ENCODE measurements at regions not wholly inside any gene's neighbourhood (a gene's known extent, or its start where the extent isn't known, plus 50 kb on each side); places are given as distances from the start of the nearest gene placed in this dataset.

- no peaks in the 10 kb centered on the region for H3K27me3 ChIP-seq
- no peak overlapping the region for H3K4me3 ChIP-seq
- H3K36me3 ChIP-seq (replicated peaks in 1 of 2; ENCODE audit: insufficient read depth in 1 of 2, low read depth in 2 of 2) = no peaks in the 10 kb centered on the region
- no peaks in the 10 kb centered on the region for H3K9me3 ChIP-seq
- no peak overlapping the region for H3K27ac ChIP-seq
- 63 to 73% methylated on average over 1 of the region's 1 CpG for WGBS, 2 donors
- no peak for ATAC-seq
- intact Hi-C loops (cut with DNase I) = no loop called here
- DNase-seq = no peak
- H3K4me1 ChIP-seq = no peaks in the 10 kb centered on the region
- TF ChIP-seq POLR2A (IDR thresholded peaks at IDR 0.05) (no peak), CTCF (IDR thresholded peaks at IDR 0.05) (no peak)
Measured at GRCh38 chr3:162441716-162442115, 945.1 kb downstream of the OTOL1 start.

- DNase-seq = no peak
- no peak for ATAC-seq
- H3K4me3 ChIP-seq = no peak overlapping the region
- no peaks in the 10 kb centered on the region for H3K27me3 ChIP-seq
- intact Hi-C loops (cut with DNase I) = no loop called here
- no peaks in the 10 kb centered on the region for H3K4me1 ChIP-seq
- TF ChIP-seq POLR2A (IDR thresholded peaks at IDR 0.05) (no peak), CTCF (IDR thresholded peaks at IDR 0.05) (no peak)
- H3K27ac ChIP-seq = no peak overlapping the region
- H3K36me3 ChIP-seq (replicated peaks in 1 of 2; ENCODE audit: insufficient read depth in 1 of 2, low read depth in 2 of 2) = no peaks in the 10 kb centered on the region
- H3K9me3 ChIP-seq = no peaks in the 10 kb centered on the region
Measured at GRCh38 chr3:162443376-162443775, 946.8 kb downstream of the OTOL1 start.

GRCh38 chr3:162468791-162469190 is 972.2 kb downstream of the OTOL1 start:
- no peak for DNase-seq
- ATAC-seq = no peak
- H3K4me1 ChIP-seq = no peaks in the 10 kb centered on the region
- no peaks in the 10 kb centered on the region for H3K27me3 ChIP-seq
- intact Hi-C loops (cut with DNase I) = no loop called here
- H3K36me3 ChIP-seq (replicated peaks in 1 of 2; ENCODE audit: insufficient read depth in 1 of 2, low read depth in 2 of 2) = no peaks in the 10 kb centered on the region
- H3K27ac ChIP-seq = no peak overlapping the region
- TF ChIP-seq POLR2A (IDR thresholded peaks at IDR 0.05) (no peak), CTCF (IDR thresholded peaks at IDR 0.05) (no peak)
- WGBS, 2 donors = 56 to 67% methylated on average over 2 of the region's 2 CpGs
- no peak overlapping the region for H3K4me3 ChIP-seq
- no peaks in the 10 kb centered on the region for H3K9me3 ChIP-seq

DNA sequence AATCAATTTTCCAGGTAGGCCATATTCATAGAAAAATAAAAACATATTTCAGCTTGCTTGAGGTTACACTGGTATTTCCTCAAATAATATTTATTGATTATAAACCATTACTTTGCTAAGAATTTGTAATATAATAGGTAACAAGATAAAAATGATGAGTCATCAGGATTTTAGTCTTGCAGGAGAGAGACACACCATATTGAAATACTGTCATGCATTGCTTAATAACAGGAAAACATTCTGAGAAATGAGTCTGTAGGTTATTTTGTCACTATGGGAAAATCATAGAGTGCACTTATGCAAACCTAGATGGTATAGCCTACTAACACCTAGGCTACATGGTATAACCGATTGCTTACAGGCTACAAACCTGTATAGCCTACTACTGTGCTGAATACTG is 990.5 kb downstream of the OTOL1 start:
- DNase-seq (no peak), ATAC-seq (no peak)
- WGBS, 2 donors = 70 to 87% methylated on average over 1 of the region's 1 CpG
- Histone ChIP-seq H3K9me3 (no peaks in the 10 kb centered on the region), H3K27me3 (no peaks in the 10 kb centered on the region), H3K36me3 (replicated peaks in 1 of 2; ENCODE audit: insufficient read depth in 1 of 2, low read depth in 2 of 2) (no peaks in the 10 kb centered on the region), H3K27ac (no peak overlapping the region), H3K4me3 (no peak overlapping the region), H3K4me1 (no peaks in the 10 kb centered on the region)
- no peak for TF ChIP-seq POLR2A (IDR thresholded peaks at IDR 0.05)
- no peak for TF ChIP-seq CTCF (IDR thresholded peaks at IDR 0.05)
- intact Hi-C loops (cut with DNase I) = no loop called here

GRCh38 chr3:162489853-162490252 is 993.2 kb downstream of the OTOL1 start:
- H3K36me3 ChIP-seq (replicated peaks in 1 of 2; ENCODE audit: insufficient read depth in 1 of 2, low read depth in 2 of 2) = no peaks in the 10 kb centered on the region
- DNase-seq (no peak), ATAC-seq (no peak)
- no peaks in the 10 kb centered on the region for H3K9me3 ChIP-seq
- no peak overlapping the region for H3K4me3 ChIP-seq
- no peaks in the 10 kb centered on the region for H3K27me3 ChIP-seq
- no peaks in the 10 kb centered on the region for H3K4me1 ChIP-seq
- H3K27ac ChIP-seq = no peak overlapping the region
- intact Hi-C loops (cut with DNase I) = no loop called here
- no peak for TF ChIP-seq POLR2A (IDR thresholded peaks at IDR 0.05)
- TF ChIP-seq CTCF (IDR thresholded peaks at IDR 0.05) = no peak
- WGBS, 2 donors = 53 to 55% methylated on average over 2 of the region's 2 CpGs

Data from body of pancreas (tissue), 4 donors.